Endothelial cell of umbilical vein (primary cell): ENCODE measurements at regions not wholly inside any gene's neighbourhood (a gene's known extent, or its start where the extent isn't known, plus 50 kb on each side); places are given as distances from the start of the nearest gene placed in this dataset.

ENCODE experiments used
- BruUV-seq: library from RNA; stranded (reverse); fragments of 400-500 nt; replicated peaks from 2 replicates; lab custom pipeline; 2021; lab: Mats Ljungman, UMichigan
- CTCF ChIA-PET: fragments of 300-600, 350-600 bp; sonication (Branson Sonifier 250); formaldehyde crosslinking; loops from one replicate; lab custom pipeline; 2021; ENCODE audit warnings: antibody characterized with exemption, inconsistent platforms; lab: Charles Lee
- POLR2A ChIA-PET: fragments of 300-600, 350-600 bp; sonication (Branson Sonifier 250); formaldehyde crosslinking; loops from one replicate; lab custom pipeline; 2021; ENCODE audit warnings: antibody characterized with exemption, inconsistent platforms; lab: Charles Lee
- DNase-seq: peaks from one replicate; pipeline ENCODE4 v3.0.0-alpha.2; 2011; ENCODE audit warnings: low read depth, low spot score
- FAIRE-seq: peaks from 2 replicates; lab custom pipeline; 2011; peaks lifted over from hg19 to GRCh38; lab: Jason Lieb, UNC
- H2AFZ ChIP-seq: 2 replicates; pipeline ENCODE4 v1.6.0; 2012; ENCODE audit warnings: low read depth, low read length, control low read depth, inconsistent platforms
- H3K27ac ChIP-seq: 2 replicates; pipeline ENCODE4 v1.5.1; 2011; ENCODE audit warnings: low read depth, mild to moderate bottlenecking, control low read depth, low read length, moderate library complexity; ENCODE audit not compliant: insufficient read depth
- H3K27me3 ChIP-seq, 2 experiments: 2 replicates each; pipeline versions ENCODE4 v1.6.0 to v1.6.1; 2011; ENCODE audit warnings: low read length in 2 of 2, mixed read lengths in 1 of 2; ENCODE audit not compliant: control insufficient read depth in 2 of 2, insufficient read depth in 2 of 2
- H3K36me3 ChIP-seq, 2 experiments: 2 replicates in 1 of 2; 3 replicates in 1 of 2; pipeline ENCODE4 v1.5.1; 2011; ENCODE audit warnings: low read length in 2 of 2, mild to moderate bottlenecking in 1 of 2, moderate library complexity in 1 of 2; ENCODE audit not compliant: control insufficient read depth in 2 of 2, insufficient read depth in 2 of 2; ENCODE audit errors: extremely low read depth in 1 of 2
- H3K4me1 ChIP-seq: 3 replicates; pipeline ENCODE4 v1.5.1; 2011; ENCODE audit warnings: mild to moderate bottlenecking, low read length; ENCODE audit not compliant: control insufficient read depth, insufficient read depth; ENCODE audit errors: extremely low read depth
- H3K4me2 ChIP-seq: 2 replicates; pipeline ENCODE4 v1.6.1; 2011; ENCODE audit warnings: low read length, control low read depth, mixed read lengths; ENCODE audit not compliant: insufficient read depth
- H3K4me3 ChIP-seq, 3 experiments: fragments of 200-600 bp in 1 of 3; sonication (generic), shearing (Covaris generic) in 1 of 3; replicated peaks in 1 of 3; 2 replicates each; pipeline ENCODE4 v1.5.1; 2011 to 2016; ENCODE audit warnings: control low read depth in 3 of 3, low read length in 3 of 3, mild to moderate bottlenecking in 2 of 3, inconsistent platforms in 1 of 3, low read depth in 1 of 3, moderate library complexity in 1 of 3; ENCODE audit not compliant: insufficient read depth in 1 of 3
- H3K79me2 ChIP-seq: 2 replicates; pipeline ENCODE4 v1.6.0; 2012; ENCODE audit warnings: low read length, inconsistent platforms; ENCODE audit not compliant: control insufficient read depth, insufficient read depth
- H3K9ac ChIP-seq: replicated peaks from 2 replicates; pipeline ENCODE3; 2011; ENCODE audit warnings: low read length, control low read depth; ENCODE audit not compliant: insufficient read depth; ENCODE audit errors: extremely low read depth
- H3K9me1 ChIP-seq: replicated peaks from 3 replicates; pipeline ENCODE4 v1.6.0; 2011; ENCODE audit warnings: mild to moderate bottlenecking, low read length; ENCODE audit not compliant: control insufficient read depth, insufficient read depth; ENCODE audit errors: extremely low read depth
- H3K9me3 ChIP-seq: replicated peaks from 2 replicates; pipeline ENCODE4 v1.5.1; 2012; ENCODE audit warnings: low read length, inconsistent platforms; ENCODE audit not compliant: control insufficient read depth, insufficient read depth
- H4K20me1 ChIP-seq: replicated peaks from 2 replicates; pipeline ENCODE3; 2011; ENCODE audit warnings: mild to moderate bottlenecking, low read length; ENCODE audit not compliant: control insufficient read depth, insufficient read depth; ENCODE audit errors: extremely low read depth
- EZH2 ChIP-seq: IDR thresholded peaks from 2 replicates; pipeline ENCODE4 v1.6.1; 2012; ENCODE audit warnings: borderline replicate concordance, low read depth, mild to moderate bottlenecking, moderate library complexity, low read length, inconsistent platforms; ENCODE audit not compliant: severe bottlenecking
- FOS ChIP-seq: IDR thresholded peaks from 2 replicates; pipeline ENCODE4 v1.6.1; 2011; ENCODE audit warnings: mild to moderate bottlenecking, low read length, moderate library complexity, borderline replicate concordance; ENCODE audit not compliant: insufficient read depth
- GATA2 ChIP-seq: IDR thresholded peaks from 2 replicates; pipeline ENCODE4 v1.7.0; 2011; ENCODE audit warnings: low read depth, mild to moderate bottlenecking, moderate library complexity, mixed read lengths, low read length; ENCODE audit not compliant: insufficient read length, insufficient read depth
- JUN ChIP-seq: IDR thresholded peaks from 2 replicates; pipeline ENCODE4 v1.6.1; 2011; ENCODE audit warnings: borderline replicate concordance, low read depth; ENCODE audit not compliant: insufficient read length, insufficient read depth
- MYC ChIP-seq: IDR thresholded peaks from one replicate; pipeline ENCODE4 v1.6.1; 2011; ENCODE audit warnings: mild to moderate bottlenecking, low read depth, low read length
- POLR2A ChIP-seq: IDR thresholded peaks from 2 replicates; pipeline ENCODE4 v1.6.1; 2012; ENCODE audit warnings: low read depth, mild to moderate bottlenecking, control low read depth, low read length
- POLR2AphosphoS5 ChIP-seq: IDR thresholded peaks from 2 replicates; pipeline ENCODE4 v1.6.1; 2012; ENCODE audit warnings: low read depth, mild to moderate bottlenecking, control low read depth, low read length, moderate library complexity; ENCODE audit not compliant: insufficient read depth
- dilution Hi-C: fragments of 300-500 bp; cut with MboI; formaldehyde crosslinking; loops from one replicate; pipeline ENCODE4 v1.15.0; 2019; ENCODE audit warnings: low sequenced_read_pairs; ENCODE audit not compliant: extremely low pct_ligation_motif_present
- intact Hi-C: fragments of 100-400 bp; cut with micrococcal nuclease; formaldehyde crosslinking; loops from one replicate; pipeline ENCODE4 v1.10.0; 2022
- TF ChIP-seq, protein P1 (sequence below): IDR thresholded peaks from 2 replicates; pipeline ENCODE4 v1.6.1; 2011; ENCODE audit not compliant: insufficient read depth, insufficient read length
- TF ChIP-seq, protein P2 (sequence below), 2 donors: IDR thresholded peaks; 1 replicate in 1 of 2; 2 replicates in 1 of 2; pipeline ENCODE4 v1.5.1; 2011; ENCODE audit warnings: low read length in 2 of 2, mild to moderate bottlenecking in 2 of 2, moderate library complexity in 2 of 2, control low read depth in 1 of 2, inconsistent platforms in 1 of 2, low read depth in 1 of 2; ENCODE audit not compliant: insufficient read depth in 1 of 2; ENCODE audit errors: extremely low read depth in 1 of 2

DNA sequence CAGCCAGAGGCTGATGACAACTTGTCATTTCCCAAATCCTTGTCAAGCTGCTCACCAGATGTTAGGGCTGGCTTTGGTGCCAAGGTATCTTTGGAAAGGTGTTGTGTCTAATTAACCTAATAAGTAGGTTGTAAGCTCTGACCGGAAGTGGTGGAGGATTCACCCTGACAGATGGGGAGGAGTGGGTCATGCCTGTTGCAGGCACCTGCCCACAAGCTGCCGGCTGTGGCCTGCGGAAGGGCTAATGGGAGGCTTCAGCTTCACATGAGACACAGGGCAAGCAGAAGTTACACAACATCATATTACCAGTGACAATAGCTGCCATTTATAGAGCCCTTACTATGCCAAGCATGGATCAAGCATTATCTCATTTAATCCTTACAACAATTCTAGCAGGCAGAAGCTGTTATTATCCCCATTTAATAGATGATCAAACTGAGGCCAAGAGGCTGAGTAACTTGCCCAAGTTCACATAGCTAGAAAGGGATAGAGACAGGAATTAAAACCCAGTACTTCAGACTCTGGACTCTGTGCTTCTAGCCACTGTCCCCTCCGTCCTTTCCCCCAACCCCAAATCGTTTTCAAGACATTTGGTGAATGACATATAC lies 63.1 kb upstream of the DUSP5 start:
- Histone ChIP-seq H3K4me1 (no peaks in the 10 kb centered on the region), H3K4me3 (no peak overlapping the region), H2AFZ (no peak overlapping the region), H3K9ac (no peak overlapping the region), H3K9me3 (no peaks in the 10 kb centered on the region), H3K27me3 (no peaks in the 10 kb centered on the region), H3K9me1 (no peaks in the 10 kb centered on the region), H3K4me2 (no peak overlapping the region), H3K79me2 (no peaks in the 10 kb centered on the region), H3K36me3 (no peaks in the 10 kb centered on the region), H4K20me1 (no peaks in the 10 kb centered on the region), H3K27ac (no peak overlapping the region)
- dilution Hi-C loops: no loop called here
- ChIA-PET CTCF (interaction anchor here (1.2 kb wide), 1 partner anchor 112 kb away, joined by 4 read pairs; no protein-coding TSS in a partner anchor), POLR2A (no interaction called here)
- TF ChIP-seq, protein P1, sequence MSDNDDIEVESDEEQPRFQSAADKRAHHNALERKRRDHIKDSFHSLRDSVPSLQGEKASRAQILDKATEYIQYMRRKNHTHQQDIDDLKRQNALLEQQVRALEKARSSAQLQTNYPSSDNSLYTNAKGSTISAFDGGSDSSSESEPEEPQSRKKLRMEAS: no peak
- TF ChIP-seq, protein P2, sequence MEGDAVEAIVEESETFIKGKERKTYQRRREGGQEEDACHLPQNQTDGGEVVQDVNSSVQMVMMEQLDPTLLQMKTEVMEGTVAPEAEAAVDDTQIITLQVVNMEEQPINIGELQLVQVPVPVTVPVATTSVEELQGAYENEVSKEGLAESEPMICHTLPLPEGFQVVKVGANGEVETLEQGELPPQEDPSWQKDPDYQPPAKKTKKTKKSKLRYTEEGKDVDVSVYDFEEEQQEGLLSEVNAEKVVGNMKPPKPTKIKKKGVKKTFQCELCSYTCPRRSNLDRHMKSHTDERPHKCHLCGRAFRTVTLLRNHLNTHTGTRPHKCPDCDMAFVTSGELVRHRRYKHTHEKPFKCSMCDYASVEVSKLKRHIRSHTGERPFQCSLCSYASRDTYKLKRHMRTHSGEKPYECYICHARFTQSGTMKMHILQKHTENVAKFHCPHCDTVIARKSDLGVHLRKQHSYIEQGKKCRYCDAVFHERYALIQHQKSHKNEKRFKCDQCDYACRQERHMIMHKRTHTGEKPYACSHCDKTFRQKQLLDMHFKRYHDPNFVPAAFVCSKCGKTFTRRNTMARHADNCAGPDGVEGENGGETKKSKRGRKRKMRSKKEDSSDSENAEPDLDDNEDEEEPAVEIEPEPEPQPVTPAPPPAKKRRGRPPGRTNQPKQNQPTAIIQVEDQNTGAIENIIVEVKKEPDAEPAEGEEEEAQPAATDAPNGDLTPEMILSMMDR (IDR thresholded peaks at IDR 0.05; ENCODE audit: extremely low read depth in 1 of 2, insufficient read depth in 1 of 2, low read depth in 1 of 2, low read length in 2 of 2): no peak
- TF ChIP-seq MYC (no peak), GATA2 (no peak), JUN (no peak), EZH2 (no peak), POLR2A (no peak), POLR2AphosphoS5 (no peak), FOS (no peak)
- FAIRE-seq (no peak), DNase-seq (no peak)
- intact Hi-C loops: no loop called here
- no TSS peak for BruUV-seq
